ENCODE measurements at regions not wholly inside any gene's neighbourhood (a gene's known extent, or its start where the extent isn't known, plus 50 kb on each side); places are given as distances from the start of the nearest gene placed in this dataset.

DNA sequence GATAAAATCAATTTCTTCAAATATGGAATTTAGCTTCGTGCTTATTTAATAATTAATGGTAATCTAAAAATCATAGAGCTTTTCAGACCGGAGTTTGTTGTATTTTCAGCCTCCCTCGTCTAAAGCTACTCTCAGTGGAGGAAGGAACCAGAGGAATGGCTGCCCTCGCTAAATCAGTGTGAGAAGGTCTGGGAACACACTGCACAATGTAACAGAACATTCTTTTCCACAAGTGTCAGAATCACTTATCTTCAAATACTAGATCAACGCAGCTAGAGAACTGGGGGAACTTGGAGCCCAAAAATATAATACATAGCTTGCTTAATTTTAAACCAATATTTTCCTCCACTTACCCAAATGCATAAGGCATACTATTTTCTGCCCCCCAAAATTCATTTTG is 148.5 kb downstream of the MTERF1 start:
- in situ Hi-C loops (cut with HindIII; ENCODE audit: extremely low pct_ligation_motif_present, low pct_unique_long_range_greater_than_20kb) (no loop called here), intact Hi-C loops (cut with micrococcal nuclease; ENCODE audit: unreplicated experiment) (no loop called here)
- Histone ChIP-seq H3K9me3 (ENCODE audit: low read length) (no peaks in the 10 kb centered on the region), H3K9ac (ENCODE audit: insufficient read depth, low read depth, low read length) (no peak overlapping the region), H3K36me3 (replicated peaks in 1 of 2; ENCODE audit: control insufficient read depth in 1 of 2, insufficient read depth in 2 of 2, low read length in 2 of 2) (no peaks in the 10 kb centered on the region), H3K79me2 (ENCODE audit: insufficient read depth, low read length) (no peaks in the 10 kb centered on the region), H3K4me3 (replicated peaks in 1 of 3; ENCODE audit: insufficient read depth in 1 of 3, low read depth in 2 of 3, low read length in 3 of 3) (no peak overlapping the region), H2AFZ (ENCODE audit: low read length) (no peak overlapping the region), H4K20me1 (ENCODE audit: insufficient read depth, low read length) (no peaks in the 10 kb centered on the region), H3K4me2 (ENCODE audit: low read depth, low read length) (no peak overlapping the region), H3K27ac (ENCODE audit: extremely low read length, insufficient read depth, low read length) (no peak overlapping the region), H3K27me3 (ENCODE audit: control insufficient read depth in 1 of 2, insufficient read depth in 2 of 2, low read length in 2 of 2) (no peaks in the 10 kb centered on the region), H3K4me1 (ENCODE audit: insufficient read depth, low read length) (no peaks in the 10 kb centered on the region)
- TF ChIP-seq JUND (CRISPR knock-in tag; IDR thresholded peaks at IDR 0.05) (no peak), SRF (IDR thresholded peaks at IDR 0.05; ENCODE audit: low read depth, low read length) (no peak), TAF1 (CRISPR knock-in tag; IDR thresholded peaks at IDR 0.05) (no peak), PHF20 (CRISPR knock-in tag; IDR thresholded peaks at IDR 0.05) (no peak), SOX6 (IDR thresholded peaks at IDR 0.05) (no peak), SOX6 (CRISPR knock-in tag; IDR thresholded peaks at IDR 0.05) (no peak), FIP1L1 (IDR thresholded peaks at IDR 0.05; ENCODE audit: borderline replicate concordance, insufficient read depth, low read depth, low read length) (no peak), HOXA5 (CRISPR knock-in tag; IDR thresholded peaks at IDR 0.05) (no peak), ZNF7 (CRISPR knock-in tag; IDR thresholded peaks at IDR 0.05) (no peak)
- TF ChIP-seq, protein P1, sequence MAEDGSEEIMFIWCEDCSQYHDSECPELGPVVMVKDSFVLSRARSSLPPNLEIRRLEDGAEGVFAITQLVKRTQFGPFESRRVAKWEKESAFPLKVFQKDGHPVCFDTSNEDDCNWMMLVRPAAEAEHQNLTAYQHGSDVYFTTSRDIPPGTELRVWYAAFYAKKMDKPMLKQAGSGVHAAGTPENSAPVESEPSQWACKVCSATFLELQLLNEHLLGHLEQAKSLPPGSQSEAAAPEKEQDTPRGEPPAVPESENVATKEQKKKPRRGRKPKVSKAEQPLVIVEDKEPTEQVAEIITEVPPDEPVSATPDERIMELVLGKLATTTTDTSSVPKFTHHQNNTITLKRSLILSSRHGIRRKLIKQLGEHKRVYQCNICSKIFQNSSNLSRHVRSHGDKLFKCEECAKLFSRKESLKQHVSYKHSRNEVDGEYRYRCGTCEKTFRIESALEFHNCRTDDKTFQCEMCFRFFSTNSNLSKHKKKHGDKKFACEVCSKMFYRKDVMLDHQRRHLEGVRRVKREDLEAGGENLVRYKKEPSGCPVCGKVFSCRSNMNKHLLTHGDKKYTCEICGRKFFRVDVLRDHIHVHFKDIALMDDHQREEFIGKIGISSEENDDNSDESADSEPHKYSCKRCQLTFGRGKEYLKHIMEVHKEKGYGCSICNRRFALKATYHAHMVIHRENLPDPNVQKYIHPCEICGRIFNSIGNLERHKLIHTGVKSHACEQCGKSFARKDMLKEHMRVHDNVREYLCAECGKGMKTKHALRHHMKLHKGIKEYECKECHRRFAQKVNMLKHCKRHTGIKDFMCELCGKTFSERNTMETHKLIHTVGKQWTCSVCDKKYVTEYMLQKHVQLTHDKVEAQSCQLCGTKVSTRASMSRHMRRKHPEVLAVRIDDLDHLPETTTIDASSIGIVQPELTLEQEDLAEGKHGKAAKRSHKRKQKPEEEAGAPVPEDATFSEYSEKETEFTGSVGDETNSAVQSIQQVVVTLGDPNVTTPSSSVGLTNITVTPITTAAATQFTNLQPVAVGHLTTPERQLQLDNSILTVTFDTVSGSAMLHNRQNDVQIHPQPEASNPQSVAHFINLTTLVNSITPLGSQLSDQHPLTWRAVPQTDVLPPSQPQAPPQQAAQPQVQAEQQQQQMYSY (CRISPR knock-in tag; IDR thresholded peaks at IDR 0.05) = no peak
- TF ChIP-seq, protein P2, sequence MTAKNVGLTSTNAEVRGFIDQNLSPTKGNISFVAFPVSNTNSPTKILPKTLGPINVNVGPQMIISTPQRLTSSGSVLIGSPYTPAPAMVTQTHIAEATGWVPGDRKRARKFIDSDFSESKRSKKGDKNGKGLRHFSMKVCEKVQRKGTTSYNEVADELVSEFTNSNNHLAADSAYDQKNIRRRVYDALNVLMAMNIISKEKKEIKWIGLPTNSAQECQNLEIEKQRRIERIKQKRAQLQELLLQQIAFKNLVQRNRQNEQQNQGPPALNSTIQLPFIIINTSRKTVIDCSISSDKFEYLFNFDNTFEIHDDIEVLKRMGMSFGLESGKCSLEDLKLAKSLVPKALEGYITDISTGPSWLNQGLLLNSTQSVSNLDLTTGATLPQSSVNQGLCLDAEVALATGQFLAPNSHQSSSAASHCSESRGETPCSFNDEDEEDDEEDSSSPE (CRISPR knock-in tag; IDR thresholded peaks at IDR 0.05) = no peak
- TF ChIP-seq, protein P3, sequence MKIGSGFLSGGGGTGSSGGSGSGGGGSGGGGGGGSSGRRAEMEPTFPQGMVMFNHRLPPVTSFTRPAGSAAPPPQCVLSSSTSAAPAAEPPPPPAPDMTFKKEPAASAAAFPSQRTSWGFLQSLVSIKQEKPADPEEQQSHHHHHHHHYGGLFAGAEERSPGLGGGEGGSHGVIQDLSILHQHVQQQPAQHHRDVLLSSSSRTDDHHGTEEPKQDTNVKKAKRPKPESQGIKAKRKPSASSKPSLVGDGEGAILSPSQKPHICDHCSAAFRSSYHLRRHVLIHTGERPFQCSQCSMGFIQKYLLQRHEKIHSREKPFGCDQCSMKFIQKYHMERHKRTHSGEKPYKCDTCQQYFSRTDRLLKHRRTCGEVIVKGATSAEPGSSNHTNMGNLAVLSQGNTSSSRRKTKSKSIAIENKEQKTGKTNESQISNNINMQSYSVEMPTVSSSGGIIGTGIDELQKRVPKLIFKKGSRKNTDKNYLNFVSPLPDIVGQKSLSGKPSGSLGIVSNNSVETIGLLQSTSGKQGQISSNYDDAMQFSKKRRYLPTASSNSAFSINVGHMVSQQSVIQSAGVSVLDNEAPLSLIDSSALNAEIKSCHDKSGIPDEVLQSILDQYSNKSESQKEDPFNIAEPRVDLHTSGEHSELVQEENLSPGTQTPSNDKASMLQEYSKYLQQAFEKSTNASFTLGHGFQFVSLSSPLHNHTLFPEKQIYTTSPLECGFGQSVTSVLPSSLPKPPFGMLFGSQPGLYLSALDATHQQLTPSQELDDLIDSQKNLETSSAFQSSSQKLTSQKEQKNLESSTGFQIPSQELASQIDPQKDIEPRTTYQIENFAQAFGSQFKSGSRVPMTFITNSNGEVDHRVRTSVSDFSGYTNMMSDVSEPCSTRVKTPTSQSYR (CRISPR knock-in tag; IDR thresholded peaks at IDR 0.05; ENCODE audit: borderline replicate concordance) = no peak
- BruUV-seq (replicated peaks) = no TSS peak
- DNase-seq (ENCODE audit: low spot score) = no peak
- 2% methylated on average over 5 of the region's 5 CpGs for WGBS (ENCODE audit: low lambda C conversion rate)
- CTCF ChIA-PET (ENCODE audit: low intra/inter-chr PET ratio, low total read pairs) = no interaction called here
- ATAC-seq = no peak
- no peak for FAIRE-seq
- POLR2A ChIA-PET = no interaction called here

All from HepG2 (cell line).